HEK293 (cell line): ENCODE measurements at regions not wholly inside any gene's neighbourhood (a gene's known extent, or its start where the extent isn't known, plus 50 kb on each side); places are given as distances from the start of the nearest gene placed in this dataset.

Source experiments
- CTCF ChIA-PET: fragments of 350-600 bp; formaldehyde crosslinking; extraction: SDS; loops from one replicate; lab custom pipeline; 2021; ENCODE audit warnings: antibody characterized with exemption; lab: Yijun Ruan, JAX
- POLR2A ChIA-PET: fragments of 300-600 bp; formaldehyde crosslinking; extraction: SDS; loops from one replicate; lab custom pipeline; 2020; ENCODE audit warnings: antibody characterized with exemption, inconsistent platforms; lab: Yijun Ruan, JAX
- H3K27ac ChIP-seq: fragments of 200-500 bp; sonication (Bioruptor generic); 2 replicates; pipeline ENCODE4 v1.5.1; 2014; ENCODE audit warnings: low read depth, low read length, control low read depth, inconsistent platforms; ENCODE audit errors: extremely low read depth
- H3K36me3 ChIP-seq, 2 experiments: fragments of 200-500 bp in 1 of 2; sonication (Bioruptor generic) in 1 of 2; 1 replicate in 1 of 2; 2 replicates in 1 of 2; pipeline ENCODE4 v1.5.1; 2014 to 2017; ENCODE audit warnings: inconsistent platforms in 2 of 2, low read length in 2 of 2; ENCODE audit not compliant: control insufficient read depth in 2 of 2, insufficient read depth in 1 of 2
- H3K4me1 ChIP-seq: fragments of 200-500 bp; sonication (Bioruptor generic); 2 replicates; pipeline ENCODE4 v1.5.1; 2014; ENCODE audit warnings: mild to moderate bottlenecking, low read length, inconsistent platforms; ENCODE audit not compliant: control insufficient read depth, insufficient read depth
- H3K4me3 ChIP-seq: 2 replicates; pipeline ENCODE4 v1.5.1; 2011; ENCODE audit warnings: low read depth, mild to moderate bottlenecking, control low read depth, low read length, moderate library complexity
- H3K9me3 ChIP-seq: fragments of 200-500 bp; sonication (Bioruptor generic); 2 replicates; pipeline ENCODE4 v1.5.1; 2014; ENCODE audit warnings: low read depth, low read length, inconsistent platforms; ENCODE audit not compliant: control insufficient read depth, insufficient read depth
- BCL11A ChIP-seq: fragments of 450-650 bp; formaldehyde crosslinking; IDR thresholded peaks from 2 replicates; pipeline ENCODE4 v1.5.1; 2016; ENCODE audit warnings: low read depth, missing biosample characterization, missing genetic modification characterization
- HIC1 ChIP-seq: fragments of 450-650 bp; formaldehyde crosslinking; IDR thresholded peaks from 2 replicates; pipeline ENCODE4 v1.5.1; 2016; ENCODE audit warnings: missing biosample characterization, missing genetic modification characterization
- KLF9 ChIP-seq: fragments of 450-650 bp; formaldehyde crosslinking; IDR thresholded peaks from 2 replicates; pipeline ENCODE4 v1.5.1; 2016; ENCODE audit warnings: missing biosample characterization, missing genetic modification characterization, low read depth
- MZF1 ChIP-seq: fragments of 450-650 bp; formaldehyde crosslinking; IDR thresholded peaks from 2 replicates; pipeline ENCODE4 v1.5.1; 2017; ENCODE audit warnings: missing biosample characterization, missing genetic modification characterization, borderline replicate concordance
- TCF7L2 ChIP-seq: IDR thresholded peaks from 2 replicates; pipeline ENCODE4 v1.6.1; 2011; ENCODE audit warnings: low read depth, mild to moderate bottlenecking, inconsistent platforms, low read length, moderate library complexity, borderline replicate concordance
- ZBTB11 ChIP-seq: fragments of 450-650 bp; formaldehyde crosslinking; conservative IDR thresholded peaks from 2 replicates; pipeline ENCODE4 v1.5.1; 2016; ENCODE audit warnings: low read depth, missing biosample characterization, missing genetic modification characterization
- ZEB2 ChIP-seq: fragments of 450-650 bp; formaldehyde crosslinking; IDR thresholded peaks from 2 replicates; pipeline ENCODE4 v1.5.1; 2016; ENCODE audit warnings: missing biosample characterization, missing genetic modification characterization
- ZNF114 ChIP-seq: fragments of 450-650 bp; formaldehyde crosslinking; IDR thresholded peaks from 2 replicates; pipeline ENCODE4 v1.5.0; 2017; ENCODE audit warnings: missing biosample characterization, missing genetic modification characterization
- ZNF140 ChIP-seq: fragments of 450-650 bp; formaldehyde crosslinking; IDR thresholded peaks from 2 replicates; pipeline ENCODE4 v1.5.1; 2016; ENCODE audit warnings: missing biosample characterization, missing genetic modification characterization
- ZNF184 ChIP-seq: fragments of 450-650 bp; IDR thresholded peaks from 2 replicates; pipeline ENCODE4 v1.5.1; 2018; ENCODE audit warnings: missing biosample characterization, mild to moderate bottlenecking, missing genetic modification characterization
- ZNF23 ChIP-seq: fragments of 450-650 bp; formaldehyde crosslinking; IDR thresholded peaks from 2 replicates; pipeline ENCODE4 v1.5.1; 2016; ENCODE audit warnings: missing biosample characterization, missing genetic modification characterization, borderline replicate concordance
- ZNF324 ChIP-seq: fragments of 450-650 bp; formaldehyde crosslinking; IDR thresholded peaks from 2 replicates; pipeline ENCODE4 v1.5.1; 2016; ENCODE audit warnings: missing biosample characterization, missing genetic modification characterization
- ZNF426 ChIP-seq: fragments of 450-650 bp; formaldehyde crosslinking; IDR thresholded peaks from 2 replicates; pipeline ENCODE4 v1.5.1; 2017; ENCODE audit warnings: missing biosample characterization, missing genetic modification characterization, mild to moderate bottlenecking, inconsistent platforms, moderate library complexity
- ZNF514 ChIP-seq: fragments of 450-650 bp; formaldehyde crosslinking; IDR thresholded peaks from 2 replicates; pipeline ENCODE4 v1.5.1; 2016; ENCODE audit warnings: missing biosample characterization, missing genetic modification characterization
- ZNF529 ChIP-seq: fragments of 450-650 bp; formaldehyde crosslinking; IDR thresholded peaks from 2 replicates; pipeline ENCODE4 v1.5.1; 2017; ENCODE audit warnings: missing genetic modification characterization, missing biosample characterization; ENCODE audit not compliant: insufficient replicate concordance
- ZNF639 ChIP-seq: fragments of 450-650 bp; formaldehyde crosslinking; IDR thresholded peaks from 2 replicates; pipeline ENCODE4 v1.5.1; 2016; ENCODE audit warnings: missing biosample characterization, missing genetic modification characterization
- ZNF654 ChIP-seq: fragments of 450-650 bp; formaldehyde crosslinking; IDR thresholded peaks from 2 replicates; pipeline ENCODE4 v1.5.1; 2016; ENCODE audit warnings: low read depth, missing biosample characterization, missing genetic modification characterization
- ZNF660 ChIP-seq: fragments of 450-650 bp; IDR thresholded peaks from 2 replicates; pipeline ENCODE4 v1.5.1; 2018; ENCODE audit warnings: missing biosample characterization, mild to moderate bottlenecking, missing genetic modification characterization
- ZNF701 ChIP-seq: fragments of 450-650 bp; formaldehyde crosslinking; IDR thresholded peaks from 2 replicates; pipeline ENCODE4 v1.5.1; 2016; ENCODE audit warnings: missing biosample characterization, missing genetic modification characterization
- ZNF785 ChIP-seq: fragments of 450-650 bp; formaldehyde crosslinking; IDR thresholded peaks from 2 replicates; pipeline ENCODE4 v1.5.1; 2016; ENCODE audit warnings: missing biosample characterization, missing genetic modification characterization
- TF ChIP-seq, protein P1 (sequence below): fragments of 450-650 bp; formaldehyde crosslinking; IDR thresholded peaks from 2 replicates; pipeline ENCODE4 v1.5.1; 2016; ENCODE audit warnings: missing biosample characterization, missing genetic modification characterization

DNA sequence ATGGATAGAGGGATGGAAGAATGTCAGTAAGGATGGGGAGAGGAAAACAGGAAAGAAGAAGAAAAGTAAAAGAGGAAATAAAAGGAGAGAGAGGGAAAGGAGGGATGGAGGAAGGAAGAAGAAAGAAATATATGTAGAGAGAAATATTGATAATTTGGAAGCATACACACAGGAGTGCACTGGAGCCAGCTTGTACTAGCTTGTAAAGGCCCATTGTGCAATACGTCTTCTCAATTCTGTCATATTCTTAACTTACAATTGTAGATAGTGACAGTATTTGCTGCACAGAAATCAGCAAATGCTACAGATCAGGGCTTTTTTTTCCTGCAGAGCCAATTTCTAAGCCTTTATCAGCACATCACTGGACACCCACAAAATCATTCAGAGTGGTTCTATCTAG, 458.8 kb upstream of the WWC1 start:
- Histone ChIP-seq H3K36me3 (no peaks in the 10 kb centered on the region), H3K4me3 (no peak overlapping the region), H3K4me1 (no peaks in the 10 kb centered on the region), H3K9me3 (no peaks in the 10 kb centered on the region), H3K27ac (no peak overlapping the region)
- ChIA-PET POLR2A (no interaction called here), CTCF (no interaction called here)
- TF ChIP-seq ZNF654 (tag by site-specific recombination) (no peak), KLF9 (tag by site-specific recombination) (no peak), ZNF529 (tag by site-specific recombination) (no peak), ZNF23 (tag by site-specific recombination) (no peak), ZNF426 (no peak), HIC1 (tag by site-specific recombination) (no peak), MZF1 (tag by site-specific recombination) (no peak), ZNF140 (tag by site-specific recombination) (no peak), ZNF114 (tag by site-specific recombination) (no peak), ZNF639 (tag by site-specific recombination) (no peak), ZNF514 (tag by site-specific recombination) (no peak), ZNF324 (tag by site-specific recombination) (no peak), BCL11A (tag by site-specific recombination) (no peak), ZNF660 (tag by site-specific recombination) (no peak), ZEB2 (no peak), ZNF785 (tag by site-specific recombination) (no peak)

- Histone ChIP-seq H3K27ac (no peak overlapping the region), H3K36me3 (no peaks in the 10 kb centered on the region), H3K4me3 (no peak overlapping the region), H3K9me3 (no peaks in the 10 kb centered on the region), H3K4me1 (no peaks in the 10 kb centered on the region)
- CTCF ChIA-PET: no interaction called here
- POLR2A ChIA-PET: no interaction called here
- TF ChIP-seq ZNF184 (tag by site-specific recombination) (no peak), ZBTB11 (tag by site-specific recombination) (no peak), ZNF701 (no peak), TCF7L2 (no peak)
- TF ChIP-seq, protein P1, sequence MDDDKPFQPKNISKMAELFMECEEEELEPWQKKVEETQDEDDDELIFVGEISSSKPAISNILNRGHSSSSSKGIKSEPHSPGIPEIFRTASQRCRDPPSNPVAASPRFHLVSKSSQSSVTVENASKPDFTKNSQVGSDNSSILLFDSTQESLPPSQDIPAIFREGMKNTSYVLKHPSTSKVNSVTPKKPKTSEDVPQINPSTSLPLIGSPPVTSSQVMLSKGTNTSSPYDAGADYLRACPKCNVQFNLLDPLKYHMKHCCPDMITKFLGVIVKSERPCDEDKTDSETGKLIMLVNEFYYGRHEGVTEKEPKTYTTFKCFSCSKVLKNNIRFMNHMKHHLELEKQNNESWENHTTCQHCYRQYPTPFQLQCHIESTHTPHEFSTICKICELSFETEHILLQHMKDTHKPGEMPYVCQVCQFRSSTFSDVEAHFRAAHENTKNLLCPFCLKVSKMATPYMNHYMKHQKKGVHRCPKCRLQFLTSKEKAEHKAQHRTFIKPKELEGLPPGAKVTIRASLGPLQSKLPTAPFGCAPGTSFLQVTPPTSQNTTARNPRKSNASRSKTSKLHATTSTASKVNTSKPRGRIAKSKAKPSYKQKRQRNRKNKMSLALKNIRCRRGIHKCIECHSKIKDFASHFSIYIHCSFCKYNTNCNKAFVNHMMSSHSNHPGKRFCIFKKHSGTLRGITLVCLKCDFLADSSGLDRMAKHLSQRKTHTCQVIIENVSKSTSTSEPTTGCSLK (tag by site-specific recombination): no peak
Observed at GRCh38 chr5:167833456-167833855, 458.0 kb upstream of the WWC1 start.
